Endothelial cell of umbilical vein (primary cell): ENCODE measurements at regions not wholly inside any gene's neighbourhood (a gene's known extent, or its start where the extent isn't known, plus 50 kb on each side); places are given as distances from the start of the nearest gene placed in this dataset.

Experiments
- BruUV-seq: library from RNA; stranded (reverse); fragments of 400-500 nt; replicated peaks from 2 replicates; lab custom pipeline; 2021; lab: Mats Ljungman, UMichigan
- CTCF ChIA-PET: fragments of 300-600, 350-600 bp; sonication (Branson Sonifier 250); formaldehyde crosslinking; loops from one replicate; lab custom pipeline; 2021; ENCODE audit warnings: antibody characterized with exemption, inconsistent platforms; lab: Charles Lee
- POLR2A ChIA-PET: fragments of 300-600, 350-600 bp; sonication (Branson Sonifier 250); formaldehyde crosslinking; loops from one replicate; lab custom pipeline; 2021; ENCODE audit warnings: antibody characterized with exemption, inconsistent platforms; lab: Charles Lee
- DNase-seq: peaks from one replicate; pipeline ENCODE4 v3.0.0-alpha.2; 2011; ENCODE audit warnings: low read depth, low spot score
- FAIRE-seq: peaks from 2 replicates; lab custom pipeline; 2011; peaks lifted over from hg19 to GRCh38; lab: Jason Lieb, UNC
- H2AFZ ChIP-seq: 2 replicates; pipeline ENCODE4 v1.6.0; 2012; ENCODE audit warnings: low read depth, low read length, control low read depth, inconsistent platforms
- H3K27ac ChIP-seq: 2 replicates; pipeline ENCODE4 v1.5.1; 2011; ENCODE audit warnings: low read depth, mild to moderate bottlenecking, control low read depth, low read length, moderate library complexity; ENCODE audit not compliant: insufficient read depth
- H3K27me3 ChIP-seq, 2 experiments: 2 replicates each; pipeline versions ENCODE4 v1.6.0 to v1.6.1; 2011; ENCODE audit warnings: low read length in 2 of 2, mixed read lengths in 1 of 2; ENCODE audit not compliant: control insufficient read depth in 2 of 2, insufficient read depth in 2 of 2
- H3K36me3 ChIP-seq, 2 experiments: 2 replicates in 1 of 2; 3 replicates in 1 of 2; pipeline ENCODE4 v1.5.1; 2011; ENCODE audit warnings: low read length in 2 of 2, mild to moderate bottlenecking in 1 of 2, moderate library complexity in 1 of 2; ENCODE audit not compliant: control insufficient read depth in 2 of 2, insufficient read depth in 2 of 2; ENCODE audit errors: extremely low read depth in 1 of 2
- H3K4me1 ChIP-seq: 3 replicates; pipeline ENCODE4 v1.5.1; 2011; ENCODE audit warnings: mild to moderate bottlenecking, low read length; ENCODE audit not compliant: control insufficient read depth, insufficient read depth; ENCODE audit errors: extremely low read depth
- H3K4me2 ChIP-seq: 2 replicates; pipeline ENCODE4 v1.6.1; 2011; ENCODE audit warnings: low read length, control low read depth, mixed read lengths; ENCODE audit not compliant: insufficient read depth
- H3K4me3 ChIP-seq, 3 experiments: fragments of 200-600 bp in 1 of 3; sonication (generic), shearing (Covaris generic) in 1 of 3; replicated peaks in 1 of 3; 2 replicates each; pipeline ENCODE4 v1.5.1; 2011 to 2016; ENCODE audit warnings: control low read depth in 3 of 3, low read length in 3 of 3, mild to moderate bottlenecking in 2 of 3, inconsistent platforms in 1 of 3, low read depth in 1 of 3, moderate library complexity in 1 of 3; ENCODE audit not compliant: insufficient read depth in 1 of 3
- H3K79me2 ChIP-seq: 2 replicates; pipeline ENCODE4 v1.6.0; 2012; ENCODE audit warnings: low read length, inconsistent platforms; ENCODE audit not compliant: control insufficient read depth, insufficient read depth
- H3K9ac ChIP-seq: replicated peaks from 2 replicates; pipeline ENCODE3; 2011; ENCODE audit warnings: low read length, control low read depth; ENCODE audit not compliant: insufficient read depth; ENCODE audit errors: extremely low read depth
- H3K9me1 ChIP-seq: replicated peaks from 3 replicates; pipeline ENCODE4 v1.6.0; 2011; ENCODE audit warnings: mild to moderate bottlenecking, low read length; ENCODE audit not compliant: control insufficient read depth, insufficient read depth; ENCODE audit errors: extremely low read depth
- H3K9me3 ChIP-seq: replicated peaks from 2 replicates; pipeline ENCODE4 v1.5.1; 2012; ENCODE audit warnings: low read length, inconsistent platforms; ENCODE audit not compliant: control insufficient read depth, insufficient read depth
- H4K20me1 ChIP-seq: replicated peaks from 2 replicates; pipeline ENCODE3; 2011; ENCODE audit warnings: mild to moderate bottlenecking, low read length; ENCODE audit not compliant: control insufficient read depth, insufficient read depth; ENCODE audit errors: extremely low read depth
- CTCF ChIP-seq, 2 donors: IDR thresholded peaks; 1 replicate in 1 of 2; 2 replicates in 1 of 2; pipeline ENCODE4 v1.5.1; 2011; ENCODE audit warnings: low read length in 2 of 2, mild to moderate bottlenecking in 2 of 2, moderate library complexity in 2 of 2, control low read depth in 1 of 2, inconsistent platforms in 1 of 2, low read depth in 1 of 2; ENCODE audit not compliant: insufficient read depth in 1 of 2; ENCODE audit errors: extremely low read depth in 1 of 2
- EZH2 ChIP-seq: IDR thresholded peaks from 2 replicates; pipeline ENCODE4 v1.6.1; 2012; ENCODE audit warnings: borderline replicate concordance, low read depth, mild to moderate bottlenecking, moderate library complexity, low read length, inconsistent platforms; ENCODE audit not compliant: severe bottlenecking
- FOS ChIP-seq: IDR thresholded peaks from 2 replicates; pipeline ENCODE4 v1.6.1; 2011; ENCODE audit warnings: mild to moderate bottlenecking, low read length, moderate library complexity, borderline replicate concordance; ENCODE audit not compliant: insufficient read depth
- GATA2 ChIP-seq: IDR thresholded peaks from 2 replicates; pipeline ENCODE4 v1.7.0; 2011; ENCODE audit warnings: low read depth, mild to moderate bottlenecking, moderate library complexity, mixed read lengths, low read length; ENCODE audit not compliant: insufficient read length, insufficient read depth
- JUN ChIP-seq: IDR thresholded peaks from 2 replicates; pipeline ENCODE4 v1.6.1; 2011; ENCODE audit warnings: borderline replicate concordance, low read depth; ENCODE audit not compliant: insufficient read length, insufficient read depth
- MAX ChIP-seq: IDR thresholded peaks from 2 replicates; pipeline ENCODE4 v1.6.1; 2011; ENCODE audit not compliant: insufficient read depth, insufficient read length
- MYC ChIP-seq: IDR thresholded peaks from one replicate; pipeline ENCODE4 v1.6.1; 2011; ENCODE audit warnings: mild to moderate bottlenecking, low read depth, low read length
- POLR2A ChIP-seq: IDR thresholded peaks from 2 replicates; pipeline ENCODE4 v1.6.1; 2012; ENCODE audit warnings: low read depth, mild to moderate bottlenecking, control low read depth, low read length
- POLR2AphosphoS5 ChIP-seq: IDR thresholded peaks from 2 replicates; pipeline ENCODE4 v1.6.1; 2012; ENCODE audit warnings: low read depth, mild to moderate bottlenecking, control low read depth, low read length, moderate library complexity; ENCODE audit not compliant: insufficient read depth
- dilution Hi-C: fragments of 300-500 bp; cut with MboI; formaldehyde crosslinking; loops from one replicate; pipeline ENCODE4 v1.15.0; 2019; ENCODE audit warnings: low sequenced_read_pairs; ENCODE audit not compliant: extremely low pct_ligation_motif_present
- intact Hi-C: fragments of 100-400 bp; cut with micrococcal nuclease; formaldehyde crosslinking; loops from one replicate; pipeline ENCODE4 v1.10.0; 2022

DNA sequence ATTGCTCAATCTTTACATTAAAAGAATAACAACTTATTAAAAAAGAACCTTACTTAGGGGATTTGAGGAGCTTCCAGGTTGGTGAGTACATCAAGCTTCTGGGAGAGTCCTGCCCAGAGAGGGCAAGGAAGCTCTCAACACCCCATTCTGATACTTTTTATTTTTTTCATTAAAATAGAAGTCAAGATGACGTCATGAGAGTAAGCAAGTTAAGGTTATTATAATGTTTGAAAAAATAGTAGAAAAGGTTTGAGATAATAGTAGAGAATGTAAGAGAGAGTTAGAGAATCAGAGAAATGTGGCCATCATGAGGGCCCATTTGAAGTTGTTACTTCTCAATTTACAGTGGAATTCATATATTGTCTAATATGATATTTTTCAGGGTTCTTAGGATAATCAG, 221.0 kb upstream of the SLC16A7 start:
- intact Hi-C loops (no loop called here), dilution Hi-C loops (no loop called here)
- Histone ChIP-seq H3K4me2 (no peak overlapping the region), H3K9me1 (no peaks in the 10 kb centered on the region), H3K27ac (no peak overlapping the region), H3K4me3 (no peak overlapping the region), H3K4me1 (no peaks in the 10 kb centered on the region), H3K36me3 (no peaks in the 10 kb centered on the region), H3K9ac (no peak overlapping the region), H3K27me3 (no peaks in the 10 kb centered on the region), H3K9me3 (no peaks in the 10 kb centered on the region), H4K20me1 (no peaks in the 10 kb centered on the region), H2AFZ (no peak overlapping the region), H3K79me2 (no peaks in the 10 kb centered on the region)
- FAIRE-seq (no peak), DNase-seq (no peak)
- BruUV-seq: no TSS peak
- TF ChIP-seq JUN: no peak
- TF ChIP-seq MAX: no peak
- no peak for TF ChIP-seq GATA2
- TF ChIP-seq CTCF (IDR thresholded peaks at IDR 0.05; ENCODE audit: extremely low read depth in 1 of 2, insufficient read depth in 1 of 2, low read depth in 1 of 2, low read length in 2 of 2): no peak
- no peak for TF ChIP-seq POLR2A
- TF ChIP-seq EZH2: no peak
- no peak for TF ChIP-seq POLR2AphosphoS5
- TF ChIP-seq MYC: no peak
- no peak for TF ChIP-seq FOS
- CTCF ChIA-PET: no interaction called here
- POLR2A ChIA-PET: no interaction called here
